ENCODE measurements at regions not wholly inside any gene's neighbourhood (a gene's known extent, or its start where the extent isn't known, plus 50 kb on each side); places are given as distances from the start of the nearest gene placed in this dataset.

GRCh38 chr2:43139501-43139900, 86.9 kb downstream of the ZFP36L2 start:
- TF ChIP-seq CTCF (IDR thresholded peaks at IDR 0.05; ENCODE audit: low read depth, low read length) (no peak), POLR2A (IDR thresholded peaks at IDR 0.05; ENCODE audit: extremely low read depth, insufficient read length) (no peak), MYC (IDR thresholded peaks at IDR 0.05; ENCODE audit: low read depth, low read length) (no peak)
- TF ChIP-seq, protein P1, sequence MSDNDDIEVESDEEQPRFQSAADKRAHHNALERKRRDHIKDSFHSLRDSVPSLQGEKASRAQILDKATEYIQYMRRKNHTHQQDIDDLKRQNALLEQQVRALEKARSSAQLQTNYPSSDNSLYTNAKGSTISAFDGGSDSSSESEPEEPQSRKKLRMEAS (IDR thresholded peaks at IDR 0.05; ENCODE audit: low read depth, low read length) = no peak
